ENCODE measurements at regions not wholly inside any gene's neighbourhood (a gene's known extent, or its start where the extent isn't known, plus 50 kb on each side); places are given as distances from the start of the nearest gene placed in this dataset.

GRCh38 chr2:144281476-144281875, 238.4 kb downstream of the ZEB2 start:
- DNase-seq (ENCODE audit: low read depth, low spot score): no peak

- no peak for DNase-seq (ENCODE audit: low read depth, low spot score)
Measured at GRCh38 chr2:144280009-144280408, 239.9 kb downstream of the ZEB2 start.

GRCh38 chr2:144279165-144279564, 240.8 kb downstream of the ZEB2 start:
- DNase-seq (ENCODE audit: low read depth, low spot score): no peak

- no peak for DNase-seq (ENCODE audit: low read depth, low spot score)
Measured at GRCh38 chr2:144277622-144278354, 242.1 kb downstream of the ZEB2 start.

GRCh38 chr2:144275340-144275739, 244.6 kb downstream of the ZEB2 start:
- no peak for DNase-seq (ENCODE audit: low read depth, low spot score)

- DNase-seq (ENCODE audit: low read depth, low spot score): peak; percentile 41
Measured at GRCh38 chr2:144274131-144274530, 245.8 kb downstream of the ZEB2 start.

- DNase-seq (ENCODE audit: low read depth, low spot score): no peak
Measured at GRCh38 chr2:144270951-144271350, 249.0 kb downstream of the ZEB2 start.

GRCh38 chr2:144268036-144268678, 251.8 kb downstream of the ZEB2 start:
- no peak for DNase-seq (ENCODE audit: low read depth, low spot score)

- DNase-seq (ENCODE audit: low read depth, low spot score): no peak
Measured at GRCh38 chr2:144267239-144267638, 252.7 kb downstream of the ZEB2 start.

- no peak for DNase-seq (ENCODE audit: low read depth, low spot score)
Measured at GRCh38 chr2:144265654-144266053, 254.3 kb downstream of the ZEB2 start.

- no peak for DNase-seq (ENCODE audit: low read depth, low spot score)
Measured at GRCh38 chr2:144261966-144262365, 258.0 kb downstream of the ZEB2 start.

GRCh38 chr2:144261336-144261735, 258.6 kb downstream of the ZEB2 start:
- no peak for DNase-seq (ENCODE audit: low read depth, low spot score)

GRCh38 chr2:144259332-144259731, 260.6 kb downstream of the ZEB2 start:
- no peak for DNase-seq (ENCODE audit: low read depth, low spot score)

GRCh38 chr2:144258154-144258553, 261.8 kb downstream of the ZEB2 start:
- no peak for DNase-seq (ENCODE audit: low read depth, low spot score)

GRCh38 chr2:144256996-144257707, 262.8 kb downstream of the ZEB2 start:
- DNase-seq (ENCODE audit: low read depth, low spot score): no peak

GRCh38 chr2:144254342-144255235, 265.3 kb downstream of the ZEB2 start:
- no peak for DNase-seq (ENCODE audit: low read depth, low spot score)

- no peak for DNase-seq (ENCODE audit: low read depth, low spot score)
Measured at GRCh38 chr2:144253743-144254142, 266.2 kb downstream of the ZEB2 start.

GRCh38 chr2:144252694-144253093, 267.2 kb downstream of the ZEB2 start:
- no peak for DNase-seq (ENCODE audit: low read depth, low spot score)

GRCh38 chr2:144249035-144249637, 270.8 kb downstream of the ZEB2 start:
- DNase-seq (ENCODE audit: low read depth, low spot score): no peak

GRCh38 chr2:144248350-144249034, 271.4 kb downstream of the ZEB2 start:
- DNase-seq (ENCODE audit: low read depth, low spot score): no peak

Measured in pulmonary artery endothelial cell (primary cell).